Neural crest cell (in vitro differentiated cells): ENCODE measurements at regions not wholly inside any gene's neighbourhood (a gene's known extent, or its start where the extent isn't known, plus 50 kb on each side); places are given as distances from the start of the nearest gene placed in this dataset.

Experiments
- DNase-seq: peaks from one replicate; pipeline ENCODE4 v3.0.0; 2021; ENCODE audit warnings: low read depth, mixed read lengths, low spot score
- H3K27ac Mint-ChIP-seq: one replicate; pipeline ENCODE4 v1.8.0; 2021; ENCODE audit warnings: mild to moderate bottlenecking, mixed read lengths; ENCODE audit not compliant: unreplicated experiment
- H3K27me3 Mint-ChIP-seq: 2 replicates; pipeline ENCODE4 v1.8.0; 2021; ENCODE audit warnings: low read depth, mild to moderate bottlenecking, mixed read lengths
- H3K36me3 Mint-ChIP-seq: 2 replicates; pipeline ENCODE4 v1.8.0; 2021; ENCODE audit warnings: low read depth, mild to moderate bottlenecking, mixed read lengths
- H3K4me1 Mint-ChIP-seq: 2 replicates; pipeline ENCODE4 v1.8.0; 2021; ENCODE audit warnings: mixed read lengths
- H3K4me3 Mint-ChIP-seq: one replicate; pipeline ENCODE4 v1.8.0; 2021; ENCODE audit warnings: mild to moderate bottlenecking, mixed read lengths
- H3K9me3 Mint-ChIP-seq: 2 replicates; pipeline ENCODE4 v1.8.0; 2021; ENCODE audit warnings: mixed read lengths
- CTCF ChIP-seq: fragments of 200-600 bp; sonication (generic); conservative IDR thresholded peaks from 2 replicates; pipeline ENCODE4 v1.5.0; 2021; ENCODE audit warnings: antibody characterized with exemption, mild to moderate bottlenecking

GRCh38 chr11:16494918-16495691 lies 138.8 kb upstream of the SOX6 start:
- no peak overlapping the region for H3K27ac Mint-ChIP-seq
- H3K4me1 Mint-ChIP-seq: no peaks in the 10 kb centered on the region
- H3K36me3 Mint-ChIP-seq: peaks cover 24% of the 10 kb centered on the region
- no peak for TF ChIP-seq CTCF
- DNase-seq: no peak
- no peaks in the 10 kb centered on the region for H3K27me3 Mint-ChIP-seq
- H3K4me3 Mint-ChIP-seq: no peak overlapping the region
- H3K9me3 Mint-ChIP-seq: peaks cover 16% of the 10 kb centered on the region

- Mint-ChIP-seq H3K27me3 (no peaks in the 10 kb centered on the region), H3K27ac (no peak overlapping the region), H3K36me3 (peaks cover 4% of the 10 kb centered on the region), H3K4me3 (no peak overlapping the region), H3K4me1 (no peaks in the 10 kb centered on the region), H3K9me3 (no peaks in the 10 kb centered on the region)
- no peak for DNase-seq
- TF ChIP-seq CTCF: no peak
Measured at GRCh38 chr11:16484434-16484833, 128.1 kb upstream of the SOX6 start.

GRCh38 chr11:16474659-16475058 lies 118.3 kb upstream of the SOX6 start:
- no peak for DNase-seq
- Mint-ChIP-seq H3K36me3 (peaks cover 3% of the 10 kb centered on the region), H3K27ac (no peak overlapping the region), H3K9me3 (no peaks in the 10 kb centered on the region), H3K4me3 (no peak overlapping the region), H3K4me1 (peaks cover 20% of the 10 kb centered on the region), H3K27me3 (no peaks in the 10 kb centered on the region)
- TF ChIP-seq CTCF: no peak

- H3K27me3 Mint-ChIP-seq: no peaks in the 10 kb centered on the region
- peaks cover 2% of the 10 kb centered on the region for H3K9me3 Mint-ChIP-seq
- peaks cover 31% of the 10 kb centered on the region for H3K4me1 Mint-ChIP-seq
- H3K4me3 Mint-ChIP-seq: no peak overlapping the region
- no peak overlapping the region for H3K27ac Mint-ChIP-seq
- DNase-seq: no peak
- peaks cover 7% of the 10 kb centered on the region for H3K36me3 Mint-ChIP-seq
- no peak for TF ChIP-seq CTCF
Measured at GRCh38 chr11:16469968-16470367, 113.6 kb upstream of the SOX6 start.

- Mint-ChIP-seq H3K9me3 (peaks cover 2% of the 10 kb centered on the region), H3K4me1 (peaks cover 31% of the 10 kb centered on the region), H3K27ac (no peak overlapping the region), H3K4me3 (no peak overlapping the region), H3K36me3 (peaks cover 5% of the 10 kb centered on the region), H3K27me3 (no peaks in the 10 kb centered on the region)
- no peak for DNase-seq
- TF ChIP-seq CTCF: no peak
Measured at GRCh38 chr11:16468735-16469453, 112.5 kb upstream of the SOX6 start.
